B cell (primary cell): ENCODE measurements at regions not wholly inside any gene's neighbourhood (a gene's known extent, or its start where the extent isn't known, plus 50 kb on each side); places are given as distances from the start of the nearest gene placed in this dataset.

ENCODE experiments used
- ATAC-seq: fragments of 200-7000 bp; cut with Tn5 transposase; one replicate; pipeline ENCODE4 v1.10.0; 2021; ENCODE audit warnings: low read depth, mild to moderate bottlenecking, moderate number of reproducible peaks, moderate library complexity
- CTCF ChIA-PET: fragments of 350-600 bp; sonication (Branson Sonifier 250); formaldehyde crosslinking; loops from one replicate; lab custom pipeline; 2021; ENCODE audit warnings: antibody characterized with exemption, inconsistent platforms; lab: Charles Lee
- POLR2A ChIA-PET: fragments of 350-600 bp; sonication (Branson Sonifier 250); formaldehyde crosslinking; loops from one replicate; lab custom pipeline; 2021; ENCODE audit warnings: antibody characterized with exemption; lab: Charles Lee
- DNase-seq: peaks from one replicate; pipeline ENCODE4 v3.0.0; 2013
- H2AFZ ChIP-seq: 2 replicates; pipeline ENCODE4 v1.6.1; 2012; ENCODE audit warnings: mild to moderate bottlenecking, low read depth, low read length; ENCODE audit not compliant: insufficient read depth, poor library complexity, severe bottlenecking
- H3K27ac ChIP-seq, 2 donors: 1 replicate in 1 of 2; 2 replicates in 1 of 2; pipeline ENCODE4 v1.5.1; 2012 to 2013; ENCODE audit warnings: low read length in 2 of 2, mild to moderate bottlenecking in 2 of 2, moderate library complexity in 1 of 2
- H3K27me3 ChIP-seq, 4 experiments: fragments of 200-600 bp in 1 of 4; sonication (generic) in 1 of 4; replicated peaks in 1 of 4; 1 replicate in 2 of 4; 2 replicates in 2 of 4; pipeline versions ENCODE4 v1.6.1 to v1.7.0; 2013 to 2016; ENCODE audit warnings: low read length in 3 of 4, mild to moderate bottlenecking in 2 of 4, mixed read lengths in 1 of 4, moderate library complexity in 1 of 4; ENCODE audit not compliant: insufficient read depth in 4 of 4, control insufficient read depth in 3 of 4; ENCODE audit errors: control extremely low read depth in 1 of 4
- H3K36me3 ChIP-seq, 2 experiments: replicated peaks in 1 of 2; 1 replicate in 1 of 2; 2 replicates in 1 of 2; pipeline versions ENCODE4 v1.6.1 to v1.7.1; 2013; ENCODE audit warnings: low read length in 1 of 2; ENCODE audit not compliant: insufficient read depth in 2 of 2, control insufficient read depth in 1 of 2; ENCODE audit errors: control extremely low read depth in 1 of 2, extremely low read depth in 1 of 2
- H3K4me1 ChIP-seq, 2 donors: fragments of 200-600 bp in 1 of 2; sonication (generic) in 1 of 2; 1 replicate in 1 of 2; 2 replicates in 1 of 2; pipeline versions ENCODE4 v1.5.1 to v1.6.1; 2013 to 2017; ENCODE audit warnings: low read length in 2 of 2; ENCODE audit not compliant: control insufficient read depth in 2 of 2, insufficient read depth in 2 of 2
- H3K4me2 ChIP-seq: replicated peaks from 2 replicates; pipeline ENCODE3; 2012; ENCODE audit warnings: mild to moderate bottlenecking, low read depth, low read length; ENCODE audit not compliant: poor library complexity, severe bottlenecking
- H3K4me3 ChIP-seq, 5 experiments: fragments of 200-600 bp in 1 of 5; sonication (generic) in 1 of 5; 1 replicate in 3 of 5; 2 replicates in 2 of 5; pipeline versions ENCODE4 v1.5.1 to v1.7.0; 2011 to 2016; ENCODE audit warnings: low read length in 4 of 5, mild to moderate bottlenecking in 4 of 5, low read depth in 2 of 5, control low read depth in 1 of 5, moderate library complexity in 1 of 5; ENCODE audit not compliant: insufficient read depth in 1 of 5; ENCODE audit errors: control extremely low read depth in 1 of 5, extremely low read depth in 1 of 5
- H3K79me2 ChIP-seq: fragments of 200-600 bp; sonication (generic); one replicate; pipeline ENCODE4 v1.6.0; 2016; ENCODE audit warnings: low read length; ENCODE audit not compliant: control insufficient read depth, insufficient read depth
- H3K9ac ChIP-seq: fragments of 200-600 bp; sonication (generic); 2 replicates; pipeline ENCODE4 v1.6.1; 2017; ENCODE audit warnings: mild to moderate bottlenecking, low read length, moderate library complexity
- H3K9me3 ChIP-seq, 3 donors: one replicate each; pipeline versions ENCODE4 v1.6.1 to v1.7.1; 2013; ENCODE audit warnings: low read length in 2 of 3; ENCODE audit not compliant: control insufficient read depth in 2 of 3, insufficient read depth in 1 of 3; ENCODE audit errors: control extremely low read depth in 1 of 3
- H4K20me1 ChIP-seq: 2 replicates; pipeline ENCODE4 v1.6.0; 2012; ENCODE audit warnings: mild to moderate bottlenecking, low read length; ENCODE audit not compliant: insufficient read depth, control insufficient read depth, poor library complexity, severe bottlenecking
- H3K27ac Mint-ChIP-seq: one replicate; pipeline ENCODE4 v1.8.0; 2021; ENCODE audit warnings: mixed read lengths
- H3K27me3 Mint-ChIP-seq: one replicate; pipeline ENCODE4 v1.8.0; 2021; ENCODE audit warnings: mixed read lengths
- H3K4me1 Mint-ChIP-seq: one replicate; pipeline ENCODE4 v1.8.0; 2021; ENCODE audit warnings: mixed read lengths
- H3K4me3 Mint-ChIP-seq: one replicate; pipeline ENCODE4 v1.8.0; 2021; ENCODE audit warnings: mixed read lengths
- H3K9me3 Mint-ChIP-seq: one replicate; pipeline ENCODE4 v1.8.0; 2022; ENCODE audit warnings: mixed read lengths; ENCODE audit not compliant: insufficient read depth
- CTCF ChIP-seq: fragments of 200-600 bp; IDR thresholded peaks from one replicate; pipeline ENCODE4 v1.8.0; 2022; ENCODE audit warnings: antibody characterized with exemption, mild to moderate bottlenecking
- EZH2 ChIP-seq: IDR thresholded peaks from 2 replicates; pipeline ENCODE4 v1.6.1; 2012; ENCODE audit warnings: borderline replicate concordance, low read depth, mild to moderate bottlenecking, moderate library complexity, low read length; ENCODE audit not compliant: insufficient read depth, poor library complexity, severe bottlenecking
- WGBS: methylation state at CpG from one replicate; pipeline ENCODE4 v1.1.5; 2013; ENCODE audit warnings: missing lambda C conversion rate; ENCODE audit not compliant: insufficient coverage; 5-methylcytosine and 5-hydroxymethylcytosine counted together
- intact Hi-C: fragments of 100-400 bp; cut with micrococcal nuclease; formaldehyde crosslinking; loops from one replicate; pipeline ENCODE4 v1.10.0; 2022

- ChIA-PET POLR2A (no interaction called here), CTCF (no interaction called here)
- no peaks in the 10 kb centered on the region for H3K4me1 ChIP-seq
- no peak overlapping the region for H3K9ac ChIP-seq
- TF ChIP-seq EZH2: no peak
- no peak for TF ChIP-seq CTCF
- no peaks in the 10 kb centered on the region for H3K9me3 ChIP-seq
- DNase-seq (no peak), ATAC-seq (no peak)
- Mint-ChIP-seq H3K4me3 (no peak overlapping the region), H3K9me3 (no peaks in the 10 kb centered on the region), H3K27me3 (no peaks in the 10 kb centered on the region), H3K27ac (no peak overlapping the region), H3K4me1 (no peaks in the 10 kb centered on the region)
- H2AFZ ChIP-seq: no peak overlapping the region
- no peaks in the 10 kb centered on the region for H3K36me3 ChIP-seq
- 79% methylated on average over 1 of the region's 1 CpG for WGBS
- H3K27me3 ChIP-seq: no peaks in the 10 kb centered on the region
- no peak overlapping the region for H3K4me3 ChIP-seq
- H4K20me1 ChIP-seq: no peaks in the 10 kb centered on the region
- intact Hi-C loops: no loop called here
- H3K79me2 ChIP-seq: no peaks in the 10 kb centered on the region
- H3K4me2 ChIP-seq: no peak overlapping the region
- H3K27ac ChIP-seq: no peak overlapping the region
Observed at GRCh38 chr4:17097362-17097761, 198.9 kb upstream of the LDB2 start.

- Histone ChIP-seq H2AFZ (no peak overlapping the region), H3K4me2 (no peak overlapping the region), H3K79me2 (no peaks in the 10 kb centered on the region), H3K4me3 (no peak overlapping the region), H3K27me3 (no peaks in the 10 kb centered on the region), H3K4me1 (no peaks in the 10 kb centered on the region), H3K36me3 (no peaks in the 10 kb centered on the region), H3K9ac (no peak overlapping the region), H3K27ac (no peak overlapping the region), H3K9me3 (no peaks in the 10 kb centered on the region), H4K20me1 (no peaks in the 10 kb centered on the region)
- Mint-ChIP-seq H3K27me3 (no peaks in the 10 kb centered on the region), H3K4me3 (no peak overlapping the region), H3K4me1 (no peaks in the 10 kb centered on the region), H3K27ac (no peak overlapping the region), H3K9me3 (no peaks in the 10 kb centered on the region)
- CTCF ChIA-PET: no interaction called here
- intact Hi-C loops: no loop called here
- ATAC-seq (no peak), DNase-seq (no peak)
- no CpG with 5 or more reads among the region's 5 CpGs for WGBS
- TF ChIP-seq CTCF (no peak), EZH2 (no peak)
- POLR2A ChIA-PET: no interaction called here
Observed at GRCh38 chr4:17096692-17097091, 198.2 kb upstream of the LDB2 start.
